H9 (cell line): ENCODE measurements at regions not wholly inside any gene's neighbourhood (a gene's known extent, or its start where the extent isn't known, plus 50 kb on each side); places are given as distances from the start of the nearest gene placed in this dataset.

Experiments
- DNase-seq: peaks from one replicate; pipeline ENCODE4 v3.0.0-alpha.2; 2017
- H2AFZ ChIP-seq: one replicate; pipeline ENCODE4 v1.6.1; 2013; ENCODE audit warnings: mild to moderate bottlenecking, low read length, control low read depth, moderate library complexity
- H2AK5ac ChIP-seq: 2 replicates; pipeline ENCODE4 v1.6.1; 2013; ENCODE audit warnings: low read length, control low read depth, mixed read lengths; ENCODE audit not compliant: insufficient read length
- H2BK120ac ChIP-seq: one replicate; pipeline ENCODE4 v1.6.1; 2013; ENCODE audit warnings: low read depth, mild to moderate bottlenecking, low read length, control low read depth, inconsistent platforms; ENCODE audit not compliant: poor library complexity, severe bottlenecking
- H2BK12ac ChIP-seq: 2 replicates; pipeline ENCODE4 v1.6.1; 2013; ENCODE audit warnings: low read length, control low read depth, mixed read lengths, low read depth; ENCODE audit not compliant: insufficient read length
- H2BK15ac ChIP-seq: 2 replicates; pipeline ENCODE4 v1.6.1; 2013; ENCODE audit warnings: low read depth, low read length, control low read depth
- H2BK20ac ChIP-seq: one replicate; pipeline ENCODE4 v1.6.1; 2013; ENCODE audit warnings: low read depth, mild to moderate bottlenecking, low read length, control low read depth, inconsistent platforms; ENCODE audit not compliant: poor library complexity, severe bottlenecking
- H2BK5ac ChIP-seq: 2 replicates; pipeline ENCODE4 v1.6.1; 2013; ENCODE audit warnings: low read length, control low read depth, mixed read lengths; ENCODE audit not compliant: insufficient read length
- H3K14ac ChIP-seq: 2 replicates; pipeline ENCODE4 v1.6.1; 2013; ENCODE audit warnings: low read length, control low read depth; ENCODE audit not compliant: insufficient read depth
- H3K18ac ChIP-seq: 2 replicates; pipeline ENCODE4 v1.6.1; 2013; ENCODE audit warnings: low read depth, mild to moderate bottlenecking, mixed read lengths, low read length, control low read depth; ENCODE audit not compliant: insufficient read length
- H3K23ac ChIP-seq: 2 replicates; pipeline ENCODE4 v1.6.1; 2013; ENCODE audit warnings: low read length, control low read depth, mixed read lengths, low read depth; ENCODE audit not compliant: insufficient read length
- H3K23me2 ChIP-seq: 2 replicates; pipeline ENCODE4 v1.6.1; 2013; ENCODE audit warnings: low read depth, mild to moderate bottlenecking, mixed read lengths, low read length, control low read depth; ENCODE audit not compliant: insufficient read length, poor library complexity, severe bottlenecking
- H3K27ac ChIP-seq: 2 replicates; pipeline ENCODE4 v1.5.1; 2013; ENCODE audit warnings: low read length, control low read depth, mixed read lengths, low read depth; ENCODE audit not compliant: insufficient read length
- H3K27me3 ChIP-seq: 2 replicates; pipeline ENCODE4 v1.6.1; 2013; ENCODE audit warnings: low read length, control low read depth, inconsistent platforms; ENCODE audit not compliant: insufficient read depth
- H3K4ac ChIP-seq: 2 replicates; pipeline ENCODE4 v1.6.1; 2013; ENCODE audit warnings: low read depth, mild to moderate bottlenecking, control low read depth, inconsistent platforms, low read length, moderate library complexity
- H3K4me1 ChIP-seq: 2 replicates; pipeline ENCODE4 v1.6.1; 2013; ENCODE audit warnings: low read length, control low read depth, inconsistent platforms; ENCODE audit not compliant: insufficient read depth
- H3K4me2 ChIP-seq: 2 replicates; pipeline ENCODE4 v1.6.1; 2013; ENCODE audit warnings: low read length, control low read depth, mixed read lengths; ENCODE audit not compliant: insufficient read length, insufficient read depth
- H3K56ac ChIP-seq: 2 replicates; pipeline ENCODE4 v1.6.1; 2013; ENCODE audit warnings: low read depth, mild to moderate bottlenecking, mixed read lengths, low read length, control low read depth; ENCODE audit not compliant: insufficient read length
- H3K79me1 ChIP-seq: 2 replicates; pipeline ENCODE4 v1.6.1; 2013; ENCODE audit warnings: low read depth, mild to moderate bottlenecking, moderate library complexity, low read length, control low read depth, inconsistent platforms; ENCODE audit not compliant: insufficient read depth, poor library complexity, severe bottlenecking
- H3K79me2 ChIP-seq: 2 replicates; pipeline ENCODE4 v1.6.1; 2013; ENCODE audit warnings: low read length, control low read depth, inconsistent platforms; ENCODE audit not compliant: insufficient read depth
- H3K9ac ChIP-seq: 2 replicates; pipeline ENCODE4 v1.6.1; 2013; ENCODE audit warnings: low read length, control low read depth, mixed read lengths; ENCODE audit not compliant: insufficient read length; ENCODE audit errors: extremely low read depth
- H3K9me3 ChIP-seq: one replicate; pipeline ENCODE4 v1.6.1; 2013; ENCODE audit warnings: low read depth, low read length, inconsistent platforms; ENCODE audit not compliant: control insufficient read depth
- H3T11ph ChIP-seq: one replicate; pipeline ENCODE4 v1.6.1; 2013; ENCODE audit warnings: mild to moderate bottlenecking, low read length, control low read depth, inconsistent platforms
- H4K20me1 ChIP-seq: one replicate; pipeline ENCODE4 v1.6.1; 2013; ENCODE audit not compliant: control insufficient read depth, insufficient read length, insufficient read depth
- H4K5ac ChIP-seq: 2 replicates; pipeline ENCODE4 v1.6.1; 2013; ENCODE audit warnings: low read depth, mild to moderate bottlenecking, mixed read lengths, low read length, control low read depth; ENCODE audit not compliant: insufficient read length
- H4K8ac ChIP-seq: replicated peaks from 2 replicates; pipeline ENCODE4 v1.6.1; 2013; ENCODE audit warnings: low read length, control low read depth, mixed read lengths, low read depth; ENCODE audit not compliant: insufficient read length
- H4K91ac ChIP-seq: 2 replicates; pipeline ENCODE4 v1.6.1; 2013; ENCODE audit warnings: low read depth, mild to moderate bottlenecking, moderate library complexity, mixed read lengths, low read length, control low read depth; ENCODE audit not compliant: insufficient read length
- H3K27ac Mint-ChIP-seq, 3 experiments: 2 replicates in 2 of 3; 3 replicates in 1 of 3; pipeline ENCODE4 v1.8.0; 2020 to 2021; ENCODE audit warnings: mixed read lengths in 3 of 3, mild to moderate bottlenecking in 1 of 3, moderate library complexity in 1 of 3
- H3K27me3 Mint-ChIP-seq: 2 replicates; pipeline ENCODE4 v1.8.0; 2021; ENCODE audit warnings: low read depth, mild to moderate bottlenecking, moderate library complexity, mixed read lengths
- H3K36me3 Mint-ChIP-seq, 3 experiments: 2 replicates in 2 of 3; 3 replicates in 1 of 3; pipeline ENCODE4 v1.8.0; 2020 to 2021; ENCODE audit warnings: low read depth in 3 of 3, mixed read lengths in 3 of 3; ENCODE audit not compliant: insufficient read depth in 1 of 3
- H3K4me1 Mint-ChIP-seq, 2 experiments: 2 replicates each; pipeline ENCODE4 v1.8.0; 2020; ENCODE audit warnings: mixed read lengths in 2 of 2
- H3K4me3 Mint-ChIP-seq, 2 experiments: 2 replicates in 1 of 2; 3 replicates in 1 of 2; pipeline ENCODE4 v1.8.0; 2020 to 2021; ENCODE audit warnings: mild to moderate bottlenecking in 2 of 2, mixed read lengths in 2 of 2, moderate library complexity in 1 of 2
- H3K9me3 Mint-ChIP-seq, 2 experiments: 2 replicates in 1 of 2; 3 replicates in 1 of 2; pipeline ENCODE4 v1.8.0; 2020; ENCODE audit warnings: mild to moderate bottlenecking in 2 of 2, mixed read lengths in 2 of 2, moderate library complexity in 1 of 2
- TF ChIP-seq, protein P1 (sequence below): fragments of 200-600 bp; sonication (generic); conservative IDR thresholded peaks from 3 replicates; pipeline ENCODE4 v1.8.0; 2021; ENCODE audit warnings: antibody characterized with exemption, mild to moderate bottlenecking

- H3K4me1 ChIP-seq, result no peaks in the 10 kb centered on the region
- H3K9me3 Mint-ChIP-seq, result no peaks in the 10 kb centered on the region
- no peak overlapping the region for H4K91ac ChIP-seq
- no peaks in the 10 kb centered on the region for H3K36me3 Mint-ChIP-seq
- no peak overlapping the region for H2BK12ac ChIP-seq
- no peak overlapping the region for H3K9ac ChIP-seq
- no peaks in the 10 kb centered on the region for H3K23me2 ChIP-seq
- no peak overlapping the region for H3K27ac Mint-ChIP-seq
- no peak overlapping the region for H3K14ac ChIP-seq
- no peaks in the 10 kb centered on the region for H3K27me3 ChIP-seq
- H3K4me2 ChIP-seq, result no peak overlapping the region
- TF ChIP-seq, protein P1, sequence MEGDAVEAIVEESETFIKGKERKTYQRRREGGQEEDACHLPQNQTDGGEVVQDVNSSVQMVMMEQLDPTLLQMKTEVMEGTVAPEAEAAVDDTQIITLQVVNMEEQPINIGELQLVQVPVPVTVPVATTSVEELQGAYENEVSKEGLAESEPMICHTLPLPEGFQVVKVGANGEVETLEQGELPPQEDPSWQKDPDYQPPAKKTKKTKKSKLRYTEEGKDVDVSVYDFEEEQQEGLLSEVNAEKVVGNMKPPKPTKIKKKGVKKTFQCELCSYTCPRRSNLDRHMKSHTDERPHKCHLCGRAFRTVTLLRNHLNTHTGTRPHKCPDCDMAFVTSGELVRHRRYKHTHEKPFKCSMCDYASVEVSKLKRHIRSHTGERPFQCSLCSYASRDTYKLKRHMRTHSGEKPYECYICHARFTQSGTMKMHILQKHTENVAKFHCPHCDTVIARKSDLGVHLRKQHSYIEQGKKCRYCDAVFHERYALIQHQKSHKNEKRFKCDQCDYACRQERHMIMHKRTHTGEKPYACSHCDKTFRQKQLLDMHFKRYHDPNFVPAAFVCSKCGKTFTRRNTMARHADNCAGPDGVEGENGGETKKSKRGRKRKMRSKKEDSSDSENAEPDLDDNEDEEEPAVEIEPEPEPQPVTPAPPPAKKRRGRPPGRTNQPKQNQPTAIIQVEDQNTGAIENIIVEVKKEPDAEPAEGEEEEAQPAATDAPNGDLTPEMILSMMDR, result no peak
- no peaks in the 10 kb centered on the region for H3K79me2 ChIP-seq
- no peak overlapping the region for H3K23ac ChIP-seq
- H3K9me3 ChIP-seq, result no peaks in the 10 kb centered on the region
- H3K18ac ChIP-seq, result no peak overlapping the region
- H3K79me1 ChIP-seq, result no peaks in the 10 kb centered on the region
- H2BK15ac ChIP-seq, result no peak overlapping the region
- no peak overlapping the region for H2AFZ ChIP-seq
- no peak overlapping the region for H3T11ph ChIP-seq
- no peak overlapping the region for H3K27ac ChIP-seq
- H3K56ac ChIP-seq, result no peak overlapping the region
- H3K4ac ChIP-seq, result no peak overlapping the region
- H2BK120ac ChIP-seq, result no peak overlapping the region
- H2BK20ac ChIP-seq, result no peak overlapping the region
- no peak overlapping the region for H2AK5ac ChIP-seq
- no peaks in the 10 kb centered on the region for H3K4me1 Mint-ChIP-seq
- H2BK5ac ChIP-seq, result no peak overlapping the region
- no peak for DNase-seq
- no peak overlapping the region for H4K8ac ChIP-seq
- H4K5ac ChIP-seq, result no peak overlapping the region
- H3K4me3 Mint-ChIP-seq, result no peak overlapping the region
- H4K20me1 ChIP-seq, result no peaks in the 10 kb centered on the region
- no peaks in the 10 kb centered on the region for H3K27me3 Mint-ChIP-seq
Observed at GRCh38 chr1:82703951-82704350, 903.2 kb downstream of the ADGRL2 start.
